ENCODE measurements at regions not wholly inside any gene's neighbourhood (a gene's known extent, or its start where the extent isn't known, plus 50 kb on each side); places are given as distances from the start of the nearest gene placed in this dataset.

- TF ChIP-seq POLR2AphosphoS5 (IDR thresholded peaks at IDR 0.05) (no peak), CTCF (IDR thresholded peaks at IDR 0.05) (peak; percentile 80 to 85)
- Histone ChIP-seq H3K36me3 (no peaks in the 10 kb centered on the region), H3K9me3 (no peaks in the 10 kb centered on the region), H3K4me1 (no peaks in the 10 kb centered on the region), H3K27me3 (no peaks in the 10 kb centered on the region), H3K4me3 (no peak overlapping the region), H3K27ac (no peak overlapping the region)
- no peak for DNase-seq (ENCODE audit: low spot score in 2 of 2)
- WGBS, result 37% methylated on average over 10 of the region's 10 CpGs
These were observed 93.6 kb upstream of the MPHOSPH6 start for GRCh38 chr16:82263521-82264143.

- 90% methylated on average over 3 of the region's 3 CpGs for WGBS
- Histone ChIP-seq H3K36me3 (no peaks in the 10 kb centered on the region), H3K9me3 (no peaks in the 10 kb centered on the region), H3K27ac (no peak overlapping the region), H3K4me1 (no peaks in the 10 kb centered on the region), H3K27me3 (no peaks in the 10 kb centered on the region), H3K4me3 (no peak overlapping the region)
- TF ChIP-seq CTCF (IDR thresholded peaks at IDR 0.05) (no peak), POLR2AphosphoS5 (IDR thresholded peaks at IDR 0.05) (no peak), EP300 (IDR thresholded peaks at IDR 0.05) (no peak), POLR2A (IDR thresholded peaks at IDR 0.05) (no peak)
- DNase-seq (ENCODE audit: low spot score in 2 of 2), result no peak
These were observed 92.2 kb upstream of the MPHOSPH6 start for GRCh38 chr16:82262244-82262643.

GRCh38 chr16:82260212-82260795 is 90.3 kb upstream of the MPHOSPH6 start:
- no peak for DNase-seq (ENCODE audit: low spot score in 2 of 2)
- no peak for TF ChIP-seq POLR2AphosphoS5 (IDR thresholded peaks at IDR 0.05)
- TF ChIP-seq CTCF (IDR thresholded peaks at IDR 0.05), result no peak
- no peak for TF ChIP-seq EP300 (IDR thresholded peaks at IDR 0.05)
- TF ChIP-seq POLR2A (IDR thresholded peaks at IDR 0.05), result no peak
- Histone ChIP-seq H3K27me3 (no peaks in the 10 kb centered on the region), H3K4me3 (no peak overlapping the region), H3K36me3 (no peaks in the 10 kb centered on the region), H3K27ac (no peak overlapping the region), H3K4me1 (no peaks in the 10 kb centered on the region), H3K9me3 (no peaks in the 10 kb centered on the region)
- WGBS, result 82% methylated on average over 6 of the region's 6 CpGs

DNA sequence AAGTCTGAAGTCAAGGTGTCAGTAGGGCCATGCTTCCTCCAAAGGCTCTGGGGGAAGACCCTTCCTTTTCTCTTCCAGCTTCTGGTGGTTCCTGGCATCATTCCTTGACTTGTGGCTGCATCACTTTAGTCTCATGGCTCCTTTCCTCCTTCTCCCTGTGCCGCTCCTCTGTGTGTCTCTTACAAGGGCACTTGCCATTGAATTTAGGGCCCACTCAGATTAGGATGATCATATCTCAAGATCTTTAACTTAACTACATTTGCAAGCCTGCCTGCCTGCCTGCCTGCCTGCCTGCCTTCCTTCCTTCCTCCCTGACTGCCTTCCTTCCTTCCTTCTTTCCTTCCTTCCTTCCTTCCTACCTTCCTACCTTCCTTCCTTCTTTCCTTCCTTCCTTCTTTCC is 89.7 kb upstream of the MPHOSPH6 start:
- H3K9me3 ChIP-seq, result no peaks in the 10 kb centered on the region
- no peaks in the 10 kb centered on the region for H3K27me3 ChIP-seq
- H3K4me3 ChIP-seq, result no peak overlapping the region
- no peak for TF ChIP-seq EP300 (IDR thresholded peaks at IDR 0.05)
- TF ChIP-seq POLR2A (IDR thresholded peaks at IDR 0.05), result no peak
- TF ChIP-seq POLR2AphosphoS5 (IDR thresholded peaks at IDR 0.05), result no peak
- TF ChIP-seq CTCF (IDR thresholded peaks at IDR 0.05), result no peak
- H3K27ac ChIP-seq, result no peak overlapping the region
- no peaks in the 10 kb centered on the region for H3K4me1 ChIP-seq
- WGBS, result 97% methylated on average over 1 of the region's 1 CpG
- DNase-seq (ENCODE audit: low spot score in 2 of 2), result no peak
- H3K36me3 ChIP-seq, result no peaks in the 10 kb centered on the region

- WGBS, result 85% methylated on average over 7 of the region's 7 CpGs
- no peaks in the 10 kb centered on the region for H3K9me3 ChIP-seq
- H3K4me3 ChIP-seq, result no peak overlapping the region
- H3K36me3 ChIP-seq, result no peaks in the 10 kb centered on the region
- H3K27ac ChIP-seq, result no peak overlapping the region
- TF ChIP-seq CTCF (IDR thresholded peaks at IDR 0.05) (no peak), POLR2A (IDR thresholded peaks at IDR 0.05) (no peak), POLR2AphosphoS5 (IDR thresholded peaks at IDR 0.05) (no peak), EP300 (IDR thresholded peaks at IDR 0.05) (no peak)
- no peaks in the 10 kb centered on the region for H3K27me3 ChIP-seq
- no peaks in the 10 kb centered on the region for H3K4me1 ChIP-seq
- no peak for DNase-seq (ENCODE audit: low spot score in 2 of 2)
These were observed 88.0 kb upstream of the MPHOSPH6 start for GRCh38 chr16:82257990-82258389.

Measured in suprapubic skin (tissue), 4 donors.